Mesendoderm (in vitro differentiated cells): ENCODE measurements at regions not wholly inside any gene's neighbourhood (a gene's known extent, or its start where the extent isn't known, plus 50 kb on each side); places are given as distances from the start of the nearest gene placed in this dataset.
A peak's percentile ranks its signal among the peaks of the same experiment; 100 is the strongest.
"Not testable (repeated sequence)": the region's sequence is repeated elsewhere in the genome, so short reads cannot be mapped to it uniquely, and the experiment has no call there.

ENCODE experiments used
- DNase-seq: peaks from one replicate; pipeline ENCODE4 v3.0.0; 2013
- H2AK5ac ChIP-seq: 2 replicates; pipeline ENCODE4 v1.6.1; 2013; ENCODE audit warnings: low read length, inconsistent platforms
- H2BK120ac ChIP-seq: 2 replicates; pipeline ENCODE4 v1.6.1; 2013; ENCODE audit warnings: low read depth, mild to moderate bottlenecking, low read length, moderate library complexity, mixed read lengths
- H2BK15ac ChIP-seq: replicated peaks from 2 replicates; pipeline ENCODE4 v1.6.1; 2013; ENCODE audit warnings: low read depth, mild to moderate bottlenecking, moderate library complexity
- H2BK5ac ChIP-seq: 2 replicates; pipeline ENCODE4 v1.6.1; 2013; ENCODE audit warnings: low read length, inconsistent platforms
- H3K18ac ChIP-seq: 2 replicates; pipeline ENCODE4 v1.6.1; 2013; ENCODE audit warnings: mild to moderate bottlenecking, low read length, mixed read lengths
- H3K23ac ChIP-seq: one replicate; pipeline ENCODE4 v1.6.1; 2013; ENCODE audit warnings: low read length
- H3K27ac ChIP-seq: 2 replicates; pipeline ENCODE4 v1.5.1; 2013; ENCODE audit warnings: low read depth, mild to moderate bottlenecking, inconsistent platforms, low read length, moderate library complexity
- H3K27me3 ChIP-seq: 2 replicates; pipeline ENCODE4 v1.6.1; 2013; ENCODE audit warnings: low read length, control low read depth, mild to moderate bottlenecking, inconsistent platforms; ENCODE audit not compliant: insufficient read depth, poor library complexity
- H3K36me3 ChIP-seq: 2 replicates; pipeline ENCODE4 v1.6.1; 2013; ENCODE audit warnings: low read length, inconsistent platforms; ENCODE audit not compliant: control insufficient read depth, insufficient read depth
- H3K4ac ChIP-seq: one replicate; pipeline ENCODE4 v1.6.1; 2013; ENCODE audit warnings: low read depth, mild to moderate bottlenecking, low read length, moderate library complexity
- H3K4me1 ChIP-seq: 2 replicates; pipeline ENCODE4 v1.6.1; 2013; ENCODE audit warnings: low read depth, low read length, inconsistent platforms; ENCODE audit not compliant: control insufficient read depth
- H3K4me2 ChIP-seq: 2 replicates; pipeline ENCODE4 v1.6.1; 2013; ENCODE audit warnings: low read length
- H3K4me3 ChIP-seq: 2 replicates; pipeline ENCODE4 v1.5.1; 2013; ENCODE audit warnings: mild to moderate bottlenecking, low read length
- H3K56ac ChIP-seq: one replicate; pipeline ENCODE4 v1.6.1; 2013; ENCODE audit warnings: low read length
- H3K79me1 ChIP-seq: 2 replicates; pipeline ENCODE4 v1.6.1; 2013; ENCODE audit warnings: low read length, inconsistent platforms
- H3K79me2 ChIP-seq: 2 replicates; pipeline ENCODE4 v1.6.1; 2013; ENCODE audit warnings: mild to moderate bottlenecking, low read length; ENCODE audit not compliant: control insufficient read depth, insufficient read depth
- H3K9ac ChIP-seq: 2 replicates; pipeline ENCODE4 v1.6.1; 2013; ENCODE audit warnings: low read length, inconsistent platforms
- H4K5ac ChIP-seq: one replicate; pipeline ENCODE4 v1.6.1; 2013; ENCODE audit warnings: low read length
- H4K8ac ChIP-seq: one replicate; pipeline ENCODE4 v1.6.1; 2013; ENCODE audit warnings: low read depth, mild to moderate bottlenecking, control low read depth, low read length, moderate library complexity
- WGBS: extraction: QIAGEN DNeasy Blood & Tissue Kit; methylation state at CpG from one replicate; pipeline ENCODE4 v1.1.7; 2013; ENCODE audit warnings: low lambda C conversion rate, missing lambda C conversion rate; ENCODE audit not compliant: insufficient coverage; ENCODE audit errors: extremely low coverage; 5-methylcytosine and 5-hydroxymethylcytosine counted together

- Histone ChIP-seq H2AK5ac (no peak overlapping the region), H3K56ac (no peak overlapping the region), H3K27me3 (no peaks in the 10 kb centered on the region), H3K4me2 (no peak overlapping the region), H3K18ac (no peak overlapping the region), H3K79me1 (no peaks in the 10 kb centered on the region), H3K9ac (no peak overlapping the region), H4K8ac (no peak overlapping the region), H3K4me3 (no peak overlapping the region), H3K27ac (no peak overlapping the region), H3K23ac (no peak overlapping the region), H2BK5ac (no peak overlapping the region), H3K4ac (no peak overlapping the region), H4K5ac (no peak overlapping the region), H2BK120ac (no peak overlapping the region), H3K79me2 (no peaks in the 10 kb centered on the region), H2BK15ac (no peak overlapping the region), H3K4me1 (no peaks in the 10 kb centered on the region), H3K36me3 (no peaks in the 10 kb centered on the region)
- DNase-seq = no peak
- no CpG with 5 or more reads among the region's 3 CpGs for WGBS
Measured at GRCh38 chr9:87781331-87781730, 55.4 kb downstream of the CTSL start.

GRCh38 chr9:87783180-87783579 lies 57.3 kb downstream of the CTSL start:
- H3K27me3 ChIP-seq = no peaks in the 10 kb centered on the region
- H4K8ac ChIP-seq = no peak overlapping the region
- no peaks in the 10 kb centered on the region for H3K36me3 ChIP-seq
- no peak for DNase-seq
- H3K4me1 ChIP-seq = no peaks in the 10 kb centered on the region
- no peak overlapping the region for H3K27ac ChIP-seq
- no peak overlapping the region for H3K18ac ChIP-seq
- H2BK15ac ChIP-seq = no peak overlapping the region
- H3K79me1 ChIP-seq = no peaks in the 10 kb centered on the region
- no peak overlapping the region for H4K5ac ChIP-seq
- no peak overlapping the region for H3K4me3 ChIP-seq
- H3K4ac ChIP-seq = no peak overlapping the region
- no peak overlapping the region for H3K9ac ChIP-seq
- H3K56ac ChIP-seq = no peak overlapping the region
- H2BK5ac ChIP-seq = no peak overlapping the region
- no CpG with 5 or more reads among the region's 4 CpGs for WGBS
- H3K23ac ChIP-seq = no peak overlapping the region
- H2BK120ac ChIP-seq = no peak overlapping the region
- H3K79me2 ChIP-seq = no peaks in the 10 kb centered on the region
- H3K4me2 ChIP-seq = no peak overlapping the region
- H2AK5ac ChIP-seq = no peak overlapping the region

- peak; percentile 60 for DNase-seq
- WGBS = no CpG with 5 or more reads among the region's 8 CpGs
- H3K36me3 ChIP-seq = not testable (repeated sequence)
Measured at GRCh38 chr9:87785315-87785970, 59.5 kb downstream of the CTSL start.

GRCh38 chr9:87786423-87786822 lies 60.5 kb downstream of the CTSL start:
- no peak overlapping the region for H4K5ac ChIP-seq
- no peak overlapping the region for H3K56ac ChIP-seq
- no peak for DNase-seq
- H3K4me2 ChIP-seq = no peak overlapping the region
- no peak overlapping the region for H2BK5ac ChIP-seq
- H3K79me1 ChIP-seq = no peaks in the 10 kb centered on the region
- H4K8ac ChIP-seq = no peak overlapping the region
- H3K4me1 ChIP-seq = no peaks in the 10 kb centered on the region
- no peak overlapping the region for H3K27ac ChIP-seq
- no CpG with 5 or more reads among the region's 2 CpGs for WGBS
- H2BK15ac ChIP-seq = no peak overlapping the region
- no peak overlapping the region for H3K23ac ChIP-seq
- H3K9ac ChIP-seq = no peak overlapping the region
- H3K36me3 ChIP-seq = no peaks in the 10 kb centered on the region
- no peaks in the 10 kb centered on the region for H3K27me3 ChIP-seq
- H3K18ac ChIP-seq = no peak overlapping the region
- no peaks in the 10 kb centered on the region for H3K79me2 ChIP-seq
- no peak overlapping the region for H3K4me3 ChIP-seq
- no peak overlapping the region for H2AK5ac ChIP-seq
- H2BK120ac ChIP-seq = no peak overlapping the region
- H3K4ac ChIP-seq = no peak overlapping the region

More at GRCh38 chr9:87785315-87785970, 59.5 kb downstream of the CTSL start:
- H2AK5ac ChIP-seq, H3K27me3 ChIP-seq, H3K79me2 ChIP-seq, H3K4me1 ChIP-seq, H3K4me3 ChIP-seq, H3K4ac ChIP-seq, H3K18ac ChIP-seq, H2BK120ac ChIP-seq, H3K4me2 ChIP-seq, H2BK15ac ChIP-seq, H3K56ac ChIP-seq, H3K9ac ChIP-seq, H2BK5ac ChIP-seq, H4K5ac ChIP-seq, H3K79me1 ChIP-seq, H3K27ac ChIP-seq, H3K23ac ChIP-seq, H4K8ac ChIP-seq: not testable (repeated sequence)

GRCh38 chr9:87786876-87787275 lies 61.0 kb downstream of the CTSL start:
- Histone ChIP-seq H3K27ac (no peak overlapping the region), H3K79me1 (no peaks in the 10 kb centered on the region), H3K79me2 (no peaks in the 10 kb centered on the region), H3K4me2 (no peak overlapping the region), H3K4me1 (no peaks in the 10 kb centered on the region), H2BK5ac (no peak overlapping the region), H3K36me3 (no peaks in the 10 kb centered on the region), H3K9ac (no peak overlapping the region), H2AK5ac (no peak overlapping the region), H2BK15ac (no peak overlapping the region), H2BK120ac (no peak overlapping the region), H4K5ac (no peak overlapping the region), H3K18ac (no peak overlapping the region), H4K8ac (no peak overlapping the region), H3K27me3 (no peaks in the 10 kb centered on the region), H3K23ac (no peak overlapping the region), H3K4ac (no peak overlapping the region), H3K56ac (no peak overlapping the region), H3K4me3 (no peak overlapping the region)
- no CpG with 5 or more reads among the region's 2 CpGs for WGBS
- DNase-seq = no peak

- Histone ChIP-seq H3K18ac (no peak overlapping the region), H3K4me1 (no peaks in the 10 kb centered on the region), H2BK120ac (no peak overlapping the region), H3K36me3 (no peaks in the 10 kb centered on the region), H3K23ac (no peak overlapping the region), H3K79me1 (no peaks in the 10 kb centered on the region), H3K27me3 (no peaks in the 10 kb centered on the region), H3K79me2 (no peaks in the 10 kb centered on the region), H3K56ac (no peak overlapping the region), H3K4ac (no peak overlapping the region), H2AK5ac (no peak overlapping the region), H3K4me2 (no peak overlapping the region), H4K8ac (no peak overlapping the region), H2BK5ac (no peak overlapping the region), H3K27ac (no peak overlapping the region), H4K5ac (no peak overlapping the region), H3K4me3 (no peak overlapping the region), H2BK15ac (no peak overlapping the region), H3K9ac (no peak overlapping the region)
- no CpG with 5 or more reads among the region's 5 CpGs for WGBS
- DNase-seq = no peak
Measured at GRCh38 chr9:87787735-87788134, 61.8 kb downstream of the CTSL start.
